HG02885 (cell line): ENCODE measurements at regions not wholly inside any gene's neighbourhood (a gene's known extent, or its start where the extent isn't known, plus 50 kb on each side); places are given as distances from the start of the nearest gene placed in this dataset.

Source experiments
- ATAC-seq: cut with Tn5 transposase; IDR thresholded peaks from one replicate; pipeline ENCODE4 v1.9.1; 2021; ENCODE audit warnings: mild to moderate bottlenecking; ENCODE audit not compliant: unreplicated experiment, poor library complexity

GRCh38 chr13:69579351-69579750 lies 528.3 kb upstream of the ATXN8OS start:
- no peak for ATAC-seq

- ATAC-seq, result no peak
These were observed 535.9 kb upstream of the ATXN8OS start for GRCh38 chr13:69571606-69572323.

- ATAC-seq, result no peak
These were observed 540.1 kb upstream of the ATXN8OS start for GRCh38 chr13:69567514-69567913.

- ATAC-seq, result no peak
These were observed 541.4 kb upstream of the ATXN8OS start for GRCh38 chr13:69566104-69566716.

GRCh38 chr13:69565334-69565733 lies 542.3 kb upstream of the ATXN8OS start:
- peak; percentile 99 for ATAC-seq

GRCh38 chr13:69556540-69557196 lies 551.0 kb upstream of the ATXN8OS start:
- ATAC-seq, result no peak

- ATAC-seq, result no peak
These were observed 553.6 kb upstream of the ATXN8OS start for GRCh38 chr13:69553976-69554375.

GRCh38 chr13:69551193-69551592 lies 556.4 kb upstream of the ATXN8OS start:
- no peak for ATAC-seq

GRCh38 chr13:69547780-69548179 lies 559.8 kb upstream of the ATXN8OS start:
- ATAC-seq, result no peak

- no peak for ATAC-seq
These were observed 562.1 kb upstream of the ATXN8OS start for GRCh38 chr13:69545551-69545950.

GRCh38 chr13:69524459-69525150 lies 583.0 kb upstream of the ATXN8OS start:
- no peak for ATAC-seq

- ATAC-seq, result no peak
These were observed 610.6 kb upstream of the ATXN8OS start for GRCh38 chr13:69496981-69497380.

- no peak for ATAC-seq
These were observed 612.5 kb upstream of the ATXN8OS start for GRCh38 chr13:69495096-69495495.

GRCh38 chr13:69487576-69487975 lies 620.0 kb upstream of the ATXN8OS start:
- no peak for ATAC-seq

- ATAC-seq, result no peak
These were observed 621.5 kb upstream of the ATXN8OS start for GRCh38 chr13:69485991-69486592.

- ATAC-seq, result no peak
These were observed 630.2 kb upstream of the ATXN8OS start for GRCh38 chr13:69477451-69477850.

GRCh38 chr13:69474011-69474685 lies 633.5 kb upstream of the ATXN8OS start:
- ATAC-seq, result no peak

- ATAC-seq, result no peak
These were observed 639.0 kb upstream of the ATXN8OS start for GRCh38 chr13:69468624-69469023.

GRCh38 chr13:69461397-69461796 lies 646.2 kb upstream of the ATXN8OS start:
- ATAC-seq, result no peak

- no peak for ATAC-seq
These were observed 648.3 kb upstream of the ATXN8OS start for GRCh38 chr13:69459346-69459745.
